NT2/D1 (cell line): ENCODE measurements at regions not wholly inside any gene's neighbourhood (a gene's known extent, or its start where the extent isn't known, plus 50 kb on each side); places are given as distances from the start of the nearest gene placed in this dataset.

Source experiments
- DNase-seq: peaks from one replicate; pipeline ENCODE4 v3.0.0-alpha.2; 2011; ENCODE audit warnings: low read depth, low spot score
- H3K27me3 ChIP-seq: 2 replicates; pipeline ENCODE4 v1.6.0; 2011; ENCODE audit warnings: mild to moderate bottlenecking; ENCODE audit not compliant: insufficient read length, insufficient read depth
- H3K36me3 ChIP-seq: 2 replicates; pipeline ENCODE4 v1.6.1; 2011; ENCODE audit warnings: mild to moderate bottlenecking, low read length, mixed read lengths; ENCODE audit not compliant: insufficient read depth, insufficient read length
- H3K4me1 ChIP-seq: 2 replicates; pipeline ENCODE4 v1.5.1; 2011; ENCODE audit not compliant: insufficient read depth, insufficient read length
- H3K4me3 ChIP-seq: 2 replicates; pipeline ENCODE4 v1.5.1; 2011; ENCODE audit warnings: low read depth; ENCODE audit not compliant: insufficient read length
- H3K9ac ChIP-seq: 2 replicates; pipeline ENCODE4 v1.6.0; 2011; ENCODE audit warnings: low read depth; ENCODE audit not compliant: insufficient read length
- H3K9me3 ChIP-seq: 2 replicates; pipeline ENCODE4 v1.5.1; 2011; ENCODE audit warnings: mild to moderate bottlenecking, low read length; ENCODE audit not compliant: insufficient read depth
- SUZ12 ChIP-seq: IDR thresholded peaks from 2 replicates; pipeline ENCODE4 v1.6.1; 2011; ENCODE audit not compliant: insufficient read length, insufficient read depth; ENCODE audit errors: extremely low read depth
- YY1 ChIP-seq: IDR thresholded peaks from 2 replicates; pipeline ENCODE4 v1.6.1; 2011; ENCODE audit not compliant: insufficient read length, insufficient read depth
- ZNF274 ChIP-seq: IDR thresholded peaks from 2 replicates; pipeline ENCODE4 v1.6.1; 2011; ENCODE audit warnings: mild to moderate bottlenecking, low read depth, low read length

- DNase-seq, result no peak
- Histone ChIP-seq H3K4me1 (no peaks in the 10 kb centered on the region), H3K9ac (no peak overlapping the region), H3K36me3 (no peaks in the 10 kb centered on the region), H3K27me3 (no peaks in the 10 kb centered on the region), H3K4me3 (no peak overlapping the region), H3K9me3 (no peaks in the 10 kb centered on the region)
- no peak for TF ChIP-seq ZNF274
- no peak for TF ChIP-seq SUZ12
- TF ChIP-seq YY1, result no peak
Measured at GRCh38 chrX:6909396-6909795, 238.1 kb upstream of the STS start.

- no peak overlapping the region for H3K4me3 ChIP-seq
- no peaks in the 10 kb centered on the region for H3K27me3 ChIP-seq
- no peak for DNase-seq
- no peaks in the 10 kb centered on the region for H3K9me3 ChIP-seq
- H3K9ac ChIP-seq, result no peak overlapping the region
- no peaks in the 10 kb centered on the region for H3K36me3 ChIP-seq
- no peaks in the 10 kb centered on the region for H3K4me1 ChIP-seq
- TF ChIP-seq YY1, result no peak
- TF ChIP-seq SUZ12, result no peak
- TF ChIP-seq ZNF274, result no peak
Measured at GRCh38 chrX:6906608-6907007, 240.9 kb upstream of the STS start.

GRCh38 chrX:6904156-6904555 is 243.4 kb upstream of the STS start:
- Histone ChIP-seq H3K36me3 (no peaks in the 10 kb centered on the region), H3K4me1 (no peaks in the 10 kb centered on the region), H3K4me3 (no peak overlapping the region), H3K27me3 (no peaks in the 10 kb centered on the region), H3K9ac (no peak overlapping the region), H3K9me3 (no peaks in the 10 kb centered on the region)
- DNase-seq, result no peak
- no peak for TF ChIP-seq SUZ12

DNA sequence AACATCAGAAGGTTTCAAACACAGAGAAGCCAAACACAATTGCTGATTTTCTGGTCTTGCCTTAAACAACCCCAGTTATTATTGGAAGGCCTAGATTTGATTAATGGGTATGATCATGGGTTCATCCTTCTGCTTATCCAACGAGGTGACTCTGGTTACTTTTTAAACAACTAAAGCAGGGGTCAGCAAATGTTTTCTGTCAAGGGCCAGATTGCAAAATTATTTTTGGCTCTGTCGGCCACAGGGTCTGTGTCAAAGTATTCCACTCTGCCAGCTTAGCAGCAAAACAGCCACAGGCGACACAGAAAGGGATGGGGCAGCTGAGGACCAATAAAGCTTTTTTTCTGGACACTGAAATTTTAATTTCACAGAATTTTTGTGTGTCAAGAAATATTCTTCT is 249.1 kb upstream of the STS start:
- Histone ChIP-seq H3K9me3 (no peaks in the 10 kb centered on the region), H3K4me3 (no peak overlapping the region), H3K27me3 (no peaks in the 10 kb centered on the region), H3K36me3 (no peaks in the 10 kb centered on the region), H3K9ac (no peak overlapping the region), H3K4me1 (no peaks in the 10 kb centered on the region)
- DNase-seq, result no peak
- TF ChIP-seq SUZ12 (no peak), YY1 (no peak), ZNF274 (no peak)

DNA sequence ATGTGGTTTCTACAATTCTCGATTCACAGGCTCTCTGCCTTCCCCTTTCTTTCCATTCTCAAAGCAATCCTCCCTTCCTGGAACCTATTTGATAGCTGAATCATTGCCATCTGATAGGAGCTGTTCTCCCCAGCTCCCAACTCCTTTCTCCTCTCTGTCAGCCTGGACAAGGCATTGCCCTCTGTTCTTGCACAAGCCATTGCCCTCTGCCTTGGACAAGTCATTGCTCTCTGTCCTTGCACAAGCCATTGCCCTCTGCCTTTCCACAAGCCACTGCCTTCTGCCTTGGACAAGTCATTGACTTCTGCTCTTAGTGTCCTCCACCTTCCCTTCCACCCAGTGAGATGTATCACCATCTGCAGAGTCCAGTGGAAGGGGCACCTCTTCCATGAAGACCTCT is 256.1 kb upstream of the STS start:
- Histone ChIP-seq H3K9me3 (peaks cover 7% of the 10 kb centered on the region; the same call in 1 of the 2 replicates), H3K27me3 (no peaks in the 10 kb centered on the region), H3K36me3 (no peaks in the 10 kb centered on the region), H3K4me1 (no peaks in the 10 kb centered on the region), H3K4me3 (no peak overlapping the region), H3K9ac (no peak overlapping the region)
- TF ChIP-seq ZNF274 (no peak), YY1 (no peak), SUZ12 (no peak)
- DNase-seq, result no peak

- Histone ChIP-seq H3K9me3 (peaks cover 7% of the 10 kb centered on the region; the same call in 1 of the 2 replicates), H3K4me3 (no peak overlapping the region), H3K27me3 (no peaks in the 10 kb centered on the region), H3K4me1 (no peaks in the 10 kb centered on the region), H3K9ac (no peak overlapping the region), H3K36me3 (no peaks in the 10 kb centered on the region)
- TF ChIP-seq SUZ12, result no peak
- no peak for TF ChIP-seq ZNF274
- TF ChIP-seq YY1, result no peak
- no peak for DNase-seq
Measured at GRCh38 chrX:6890544-6891261, 256.8 kb upstream of the STS start.

GRCh38 chrX:6885909-6886308 is 261.6 kb upstream of the STS start:
- Histone ChIP-seq H3K4me1 (no peaks in the 10 kb centered on the region), H3K27me3 (no peaks in the 10 kb centered on the region), H3K9ac (no peak overlapping the region), H3K4me3 (no peak overlapping the region), H3K36me3 (no peaks in the 10 kb centered on the region), H3K9me3 (no peaks in the 10 kb centered on the region)
- TF ChIP-seq YY1 (no peak), ZNF274 (no peak), SUZ12 (no peak)
- DNase-seq, result no peak

DNA sequence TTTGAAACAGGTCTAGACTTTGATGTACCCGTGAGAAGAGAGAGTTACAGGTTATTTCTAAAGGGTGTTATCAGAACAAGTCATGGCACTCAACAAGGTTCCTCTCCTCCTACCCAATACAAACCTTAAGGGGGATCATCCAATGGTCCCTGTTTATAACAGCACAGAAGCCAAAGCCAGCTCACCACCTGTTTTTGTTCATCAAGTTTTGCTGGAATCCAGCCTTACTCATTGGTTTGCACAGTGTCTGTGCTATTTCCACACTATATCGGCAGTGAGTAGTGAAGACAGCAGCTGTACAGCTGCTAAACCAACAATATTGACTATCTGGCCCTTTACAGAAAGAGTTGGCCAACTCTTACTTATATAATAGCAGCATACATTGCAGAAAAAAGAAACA is 262.1 kb upstream of the STS start:
- H3K36me3 ChIP-seq, result no peaks in the 10 kb centered on the region
- TF ChIP-seq SUZ12, result no peak
- H3K9me3 ChIP-seq, result no peaks in the 10 kb centered on the region
- no peak overlapping the region for H3K9ac ChIP-seq
- H3K4me3 ChIP-seq, result no peak overlapping the region
- H3K27me3 ChIP-seq, result no peaks in the 10 kb centered on the region
- H3K4me1 ChIP-seq, result no peaks in the 10 kb centered on the region
- no peak for DNase-seq
